B cell (primary cell): ENCODE measurements at regions not wholly inside any gene's neighbourhood (a gene's known extent, or its start where the extent isn't known, plus 50 kb on each side); places are given as distances from the start of the nearest gene placed in this dataset.
"Not testable (repeated sequence)": the region's sequence is repeated elsewhere in the genome, so short reads cannot be mapped to it uniquely, and the experiment has no call there.

Experiments used
- CTCF ChIP-seq: fragments of 200-600 bp; IDR thresholded peaks from one replicate; pipeline ENCODE4 v1.8.0; 2022; ENCODE audit warnings: antibody characterized with exemption, mild to moderate bottlenecking
- EZH2 ChIP-seq: IDR thresholded peaks from 2 replicates; pipeline ENCODE4 v1.6.1; 2012; ENCODE audit warnings: borderline replicate concordance, low read depth, mild to moderate bottlenecking, moderate library complexity, low read length; ENCODE audit not compliant: insufficient read depth, poor library complexity, severe bottlenecking

- TF ChIP-seq CTCF, EZH2: not testable (repeated sequence)
Measured at GRCh38 chr2:188036786-188037185, 254.9 kb upstream of the GULP1 start.
